GM13977 (cell line): ENCODE measurements at regions not wholly inside any gene's neighbourhood (a gene's known extent, or its start where the extent isn't known, plus 50 kb on each side); places are given as distances from the start of the nearest gene placed in this dataset.

Experiments used
- DNase-seq: peaks from one replicate; pipeline ENCODE4 v3.0.0; 2012; ENCODE audit warnings: low spot score
- in situ Hi-C: fragments of 300-500 bp; cut with MboI; formaldehyde crosslinking; loops from one replicate; pipeline ENCODE4 v1.12.0; 2022; ENCODE audit warnings: low sequenced_read_pairs, low pct_unique_long_range_greater_than_20kb, mixed read lengths, inconsistent platforms; ENCODE audit not compliant: unreplicated experiment
- TF ChIP-seq, protein P1 (sequence below): IDR thresholded peaks from 2 replicates; pipeline ENCODE4 v1.5.1; 2012; ENCODE audit warnings: mild to moderate bottlenecking, control low read depth; ENCODE audit not compliant: insufficient read depth; ENCODE audit errors: extremely low read depth, missing control alignments

DNA sequence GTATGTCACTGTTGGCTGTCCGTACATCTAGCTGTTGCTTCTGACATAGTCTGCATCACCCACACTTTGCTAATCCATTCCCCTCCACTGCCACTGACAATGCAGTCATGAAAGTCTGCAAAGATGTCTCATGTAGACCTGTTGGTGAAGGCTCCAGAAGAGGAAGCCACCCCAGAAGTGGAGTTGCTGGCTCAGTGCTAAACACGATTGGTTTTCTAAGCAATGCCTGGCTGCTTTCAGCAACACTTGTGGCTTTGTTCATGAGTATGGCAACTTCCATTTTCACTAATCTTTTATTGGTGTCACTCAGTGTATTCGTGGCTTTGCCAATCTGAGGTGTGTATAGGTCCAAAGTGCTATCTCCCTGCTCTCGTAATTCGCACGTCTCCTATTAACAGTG is 288.1 kb downstream of the GADD45G start:
- in situ Hi-C loops: no loop called here
- TF ChIP-seq, protein P1, sequence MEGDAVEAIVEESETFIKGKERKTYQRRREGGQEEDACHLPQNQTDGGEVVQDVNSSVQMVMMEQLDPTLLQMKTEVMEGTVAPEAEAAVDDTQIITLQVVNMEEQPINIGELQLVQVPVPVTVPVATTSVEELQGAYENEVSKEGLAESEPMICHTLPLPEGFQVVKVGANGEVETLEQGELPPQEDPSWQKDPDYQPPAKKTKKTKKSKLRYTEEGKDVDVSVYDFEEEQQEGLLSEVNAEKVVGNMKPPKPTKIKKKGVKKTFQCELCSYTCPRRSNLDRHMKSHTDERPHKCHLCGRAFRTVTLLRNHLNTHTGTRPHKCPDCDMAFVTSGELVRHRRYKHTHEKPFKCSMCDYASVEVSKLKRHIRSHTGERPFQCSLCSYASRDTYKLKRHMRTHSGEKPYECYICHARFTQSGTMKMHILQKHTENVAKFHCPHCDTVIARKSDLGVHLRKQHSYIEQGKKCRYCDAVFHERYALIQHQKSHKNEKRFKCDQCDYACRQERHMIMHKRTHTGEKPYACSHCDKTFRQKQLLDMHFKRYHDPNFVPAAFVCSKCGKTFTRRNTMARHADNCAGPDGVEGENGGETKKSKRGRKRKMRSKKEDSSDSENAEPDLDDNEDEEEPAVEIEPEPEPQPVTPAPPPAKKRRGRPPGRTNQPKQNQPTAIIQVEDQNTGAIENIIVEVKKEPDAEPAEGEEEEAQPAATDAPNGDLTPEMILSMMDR: no peak
- DNase-seq: no peak

DNA sequence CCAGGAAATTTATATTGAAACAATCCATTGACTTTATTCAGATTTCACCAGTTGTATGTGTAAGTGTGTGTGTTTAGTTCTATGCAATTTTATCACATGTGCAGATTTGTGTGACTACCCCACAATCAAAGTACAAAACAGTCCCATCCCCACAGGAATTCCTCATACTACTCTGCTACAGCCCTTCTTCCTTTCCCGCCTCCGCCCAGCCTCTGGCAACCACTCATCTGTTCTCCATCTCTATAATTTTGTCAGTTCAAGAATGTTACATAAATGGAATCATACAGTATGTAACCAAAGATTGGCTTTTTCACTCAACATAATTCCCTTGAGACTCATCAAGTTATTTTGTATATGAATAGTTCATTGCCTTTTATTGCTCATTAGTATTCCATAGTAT is 289.1 kb downstream of the GADD45G start:
- DNase-seq: no peak
- TF ChIP-seq, protein P1: no peak
- in situ Hi-C loops: no loop called here

DNA sequence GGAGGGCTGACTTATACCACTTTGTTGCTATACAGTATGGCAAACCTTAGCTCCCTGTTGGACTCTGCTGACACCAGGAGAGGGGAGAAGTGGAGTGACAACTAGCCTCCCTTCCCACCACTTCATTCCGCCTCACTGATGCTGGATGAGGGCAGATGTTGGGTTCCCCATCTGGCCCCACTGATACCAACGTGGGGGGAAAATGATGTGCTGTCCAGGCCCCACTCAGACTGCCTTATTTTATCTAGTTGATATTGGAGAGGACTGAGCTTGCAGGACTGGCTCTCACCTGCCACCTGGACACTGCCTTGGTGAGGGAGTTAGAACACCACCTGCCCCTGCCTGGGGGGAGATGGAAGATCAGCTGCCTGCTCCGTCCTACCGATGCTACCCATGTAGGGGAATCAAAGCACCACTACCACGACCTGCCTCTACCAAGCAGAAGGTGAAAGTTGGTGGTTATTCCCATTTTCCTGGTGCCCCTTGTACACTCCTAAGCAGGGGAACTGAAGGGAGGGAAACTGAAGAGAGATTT is 292.1 kb downstream of the GADD45G start:
- no peak for DNase-seq
- in situ Hi-C loops: no loop called here
- TF ChIP-seq, protein P1: no peak

DNA sequence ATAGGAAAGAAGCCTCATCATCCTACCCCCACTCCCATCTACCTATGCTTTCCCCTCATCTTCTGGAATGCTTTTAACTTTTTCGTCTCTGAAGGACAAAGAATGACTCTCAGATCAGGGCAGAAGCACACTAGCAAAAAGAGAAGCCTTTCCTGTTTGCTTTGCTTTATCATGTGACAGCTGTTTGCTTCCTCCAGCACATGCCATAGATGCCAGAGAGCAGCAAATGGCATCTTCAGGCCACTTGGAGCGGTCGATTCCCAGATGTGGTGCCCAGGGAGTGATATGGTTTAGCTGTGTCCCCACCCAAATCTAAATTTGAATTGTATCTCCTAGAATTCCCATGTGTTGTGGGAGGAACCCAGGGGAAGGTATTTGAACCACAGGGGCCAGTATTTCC is 294.8 kb downstream of the GADD45G start:
- in situ Hi-C loops: no loop called here
- TF ChIP-seq, protein P1: no peak
- DNase-seq: no peak

DNA sequence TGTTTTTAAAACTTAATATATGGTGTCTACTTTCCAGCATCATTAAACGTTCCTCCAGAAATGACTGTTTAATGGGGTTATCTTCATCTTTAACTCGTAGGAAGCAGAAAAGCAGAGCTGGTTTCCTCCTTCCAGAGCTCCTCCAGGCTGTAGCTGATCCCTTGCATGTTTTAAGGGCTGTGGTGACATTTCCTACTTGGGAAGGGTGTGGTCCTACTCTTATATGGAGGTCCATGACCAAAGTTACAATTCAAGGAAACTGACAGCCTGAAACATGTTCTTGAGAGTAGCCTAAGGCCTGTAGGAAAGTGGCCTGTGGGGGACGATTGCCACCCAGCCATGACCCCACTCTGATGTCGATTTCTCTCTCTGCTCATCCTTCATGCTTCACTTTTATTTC is 297.1 kb downstream of the GADD45G start:
- DNase-seq: no peak
- in situ Hi-C loops: no loop called here

DNA sequence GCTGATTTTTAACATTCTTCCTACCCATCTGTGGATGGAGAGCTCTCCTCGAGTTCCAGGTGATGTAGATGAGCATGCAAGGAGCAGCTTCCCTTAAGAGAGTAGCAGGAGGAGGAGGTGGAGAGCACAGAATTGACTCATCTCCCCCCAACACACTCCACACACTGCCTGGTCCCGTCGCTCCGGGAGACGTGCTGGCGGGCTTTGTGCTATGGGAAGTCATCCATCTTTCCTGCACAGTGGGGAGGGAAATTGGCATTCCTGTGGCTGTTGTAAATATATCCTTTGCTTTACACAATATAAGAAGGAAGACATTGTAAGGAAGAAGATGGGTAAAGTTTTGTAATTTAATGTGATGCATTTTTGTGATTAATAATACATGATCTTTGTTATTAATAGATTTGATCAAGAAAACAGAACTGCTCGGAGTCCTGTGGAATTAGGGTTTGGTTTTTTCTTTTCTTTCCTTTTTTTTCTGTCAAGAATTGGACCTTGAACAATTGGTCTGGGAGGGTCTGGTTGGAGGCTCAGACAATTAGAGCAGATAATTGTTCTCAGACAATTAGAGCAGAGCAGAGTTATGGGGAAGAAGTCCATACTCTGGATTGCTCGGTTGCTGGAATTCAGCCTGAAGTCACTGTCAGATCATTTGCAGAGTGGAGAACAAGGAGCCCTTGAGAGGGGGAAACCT is 297.8 kb downstream of the GADD45G start:
- in situ Hi-C loops: no loop called here
- TF ChIP-seq, protein P1: no peak
- DNase-seq: no peak

More for the DNA sequence above, 297.1 kb downstream of the GADD45G start:
- TF ChIP-seq, protein P1: no peak
